ENCODE measurements at regions not wholly inside any gene's neighbourhood (a gene's known extent, or its start where the extent isn't known, plus 50 kb on each side); places are given as distances from the start of the nearest gene placed in this dataset.
"Not testable (repeated sequence)": the region's sequence is repeated elsewhere in the genome, so short reads cannot be mapped to it uniquely, and the experiment has no call there.

GRCh38 chr1:147062956-147063355 is 109.3 kb downstream of the PRKAB2 start:
- DNase-seq (ENCODE audit: low spot score), result no peak

- DNase-seq (ENCODE audit: low spot score), result not testable (repeated sequence)
Observed at GRCh38 chr1:147061880-147062279, 110.4 kb downstream of the PRKAB2 start.

- no peak for DNase-seq (ENCODE audit: low spot score)
Observed at GRCh38 chr1:147053269-147053668, 115.1 kb downstream of the NBPF12 start.

DNA sequence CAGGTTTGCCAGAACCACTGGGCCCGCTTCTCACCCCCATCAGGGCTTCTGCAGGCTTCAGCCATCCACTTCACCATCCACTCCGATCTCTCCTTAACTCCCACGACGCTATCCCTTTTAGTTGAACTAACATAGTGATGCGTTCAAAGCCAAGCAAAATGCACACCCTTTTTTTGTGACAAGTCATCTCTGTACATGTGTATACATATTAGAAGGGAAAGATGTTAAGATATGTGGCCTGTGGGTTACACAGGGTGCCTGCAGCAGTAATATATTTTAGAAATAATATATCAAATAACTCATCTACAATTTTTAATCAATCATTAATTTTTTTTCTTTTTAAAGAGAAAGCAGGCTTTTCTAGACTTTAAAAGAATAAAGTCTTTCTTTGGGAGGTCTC is 114.6 kb downstream of the NBPF12 start:
- no peak for DNase-seq (ENCODE audit: low spot score)

GRCh38 chr1:147052143-147052542 is 114.0 kb downstream of the NBPF12 start:
- no peak for DNase-seq (ENCODE audit: low spot score)

- DNase-seq (ENCODE audit: low spot score), result no peak
Observed at GRCh38 chr1:147051136-147051535, 113.0 kb downstream of the NBPF12 start.

GRCh38 chr1:147050654-147051053 is 112.5 kb downstream of the NBPF12 start:
- DNase-seq (ENCODE audit: low spot score), result no peak

- DNase-seq (ENCODE audit: low spot score), result not testable (repeated sequence)
Observed at GRCh38 chr1:147046863-147047394, 108.8 kb downstream of the NBPF12 start.

DNA sequence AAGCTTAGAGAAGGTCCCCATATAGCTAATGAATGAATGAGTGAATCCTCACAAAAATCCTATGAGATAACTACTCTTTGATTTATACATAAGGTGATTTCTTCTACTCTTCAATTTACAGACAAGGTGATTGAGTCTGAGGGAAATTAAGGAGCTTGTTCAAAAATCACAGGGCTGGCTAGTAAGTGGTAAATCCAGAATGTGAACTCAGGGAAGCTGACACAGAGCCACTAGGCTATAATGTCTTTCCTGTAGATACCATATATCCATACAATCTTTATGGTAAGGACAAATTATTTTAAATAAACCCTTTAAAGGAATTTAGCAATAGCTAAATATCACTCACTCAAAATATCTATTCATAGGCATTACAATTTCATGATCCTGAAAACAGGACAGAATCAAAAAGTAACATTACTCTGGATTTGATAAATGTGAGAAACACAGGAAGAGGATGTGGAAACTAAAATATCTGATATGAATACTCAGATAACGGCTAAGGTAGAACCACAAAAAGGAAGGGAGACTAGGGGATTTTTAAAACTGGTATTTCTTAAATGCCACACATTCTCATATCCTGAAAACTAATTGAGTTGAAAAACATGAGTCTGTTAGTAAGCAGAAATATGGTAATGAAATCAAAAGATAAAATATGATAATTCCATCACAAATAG is 108.2 kb downstream of the NBPF12 start:
- no peak for DNase-seq (ENCODE audit: low spot score)

Measured in globus pallidus (tissue), 1 donor.